GM12878 (cell line): ENCODE measurements at regions not wholly inside any gene's neighbourhood (a gene's known extent, or its start where the extent isn't known, plus 50 kb on each side); places are given as distances from the start of the nearest gene placed in this dataset.

Experiments used
- ATAC-seq: fragments of 200-7000 bp; cut with Tn5 transposase; 3 replicates; pipeline ENCODE4 v1.9.1; 2020; ENCODE audit warnings: mild to moderate bottlenecking, moderate library complexity
- BruUV-seq: library from RNA; stranded (reverse); fragments of 400-500 nt; replicated peaks from 2 replicates; lab custom pipeline; 2021; lab: Mats Ljungman, UMichigan
- CTCF ChIA-PET: fragments of 300-600 bp; sonication (Branson Sonifier 250); formaldehyde crosslinking; extraction: SDS; loops from one replicate; lab custom pipeline; 2021; ENCODE audit warnings: inconsistent platforms; lab: Yijun Ruan, JAX
- POLR2A ChIA-PET: fragments of 350-600 bp; formaldehyde crosslinking; extraction: SDS; loops from one replicate; lab custom pipeline; 2021; ENCODE audit warnings: inconsistent platforms; lab: Charles Lee
- RAD21 ChIA-PET: fragments of 300-600 bp; sonication (Branson Sonifier 250); formaldehyde crosslinking; loops from one replicate; lab custom pipeline; 2023; ENCODE audit warnings: antibody characterized with exemption; ENCODE audit not compliant: unreplicated experiment; lab: Charles Lee
- SMC1A ChIA-PET: fragments of 300-600 bp; sonication (Branson Sonifier 250); formaldehyde crosslinking; loops from one replicate; lab custom pipeline; 2023; ENCODE audit not compliant: unreplicated experiment, uncharacterized antibody; lab: Charles Lee
- DNase-seq: peaks from one replicate; pipeline ENCODE4 v3.0.0-alpha.2; 2011; ENCODE audit warnings: low read depth, low spot score
- FAIRE-seq: peaks from 3 replicates; lab custom pipeline; 2011; peaks lifted over from hg19 to GRCh38; lab: Jason Lieb, UNC
- H2AFZ ChIP-seq: 2 replicates; pipeline ENCODE4 v1.6.0; 2011; ENCODE audit warnings: low read depth, low read length, control low read depth; ENCODE audit not compliant: control insufficient read depth
- H3K27ac ChIP-seq: 2 replicates; pipeline ENCODE4 v1.5.1; 2011; ENCODE audit warnings: control low read depth; ENCODE audit not compliant: control insufficient read depth, insufficient read depth
- H3K27me3 ChIP-seq, 2 experiments: replicated peaks in 1 of 2; 2 replicates each; pipeline versions ENCODE4 v1.6.0 to v1.6.1; 2011; ENCODE audit warnings: low read length in 1 of 2; ENCODE audit not compliant: control insufficient read depth in 2 of 2, insufficient read depth in 2 of 2
- H3K36me3 ChIP-seq, 2 experiments: 2 replicates each; pipeline ENCODE4 v1.5.1; 2011; ENCODE audit warnings: low read length in 1 of 2; ENCODE audit not compliant: control insufficient read depth in 2 of 2, insufficient read depth in 2 of 2
- H3K4me1 ChIP-seq: 2 replicates; pipeline ENCODE4 v1.6.1; 2011; ENCODE audit warnings: mild to moderate bottlenecking, low read length, moderate library complexity, mixed read lengths; ENCODE audit not compliant: control insufficient read depth, insufficient read depth
- H3K4me2 ChIP-seq: 2 replicates; pipeline ENCODE4 v1.6.0; 2011; ENCODE audit warnings: control low read depth; ENCODE audit not compliant: control insufficient read depth, insufficient read depth
- H3K4me3 ChIP-seq: fragments of 200-600 bp; sonication (generic); 2 replicates; pipeline ENCODE4 v1.5.1; 2016
- H3K79me2 ChIP-seq: 2 replicates; pipeline ENCODE4 v1.6.0; 2011; ENCODE audit warnings: low read length; ENCODE audit not compliant: control insufficient read depth, insufficient read depth
- H3K9ac ChIP-seq: 2 replicates; pipeline ENCODE4 v1.8.0; 2011; ENCODE audit warnings: low read length, control low read depth, mixed read lengths; ENCODE audit not compliant: control insufficient read depth, insufficient read depth
- H3K9me3 ChIP-seq: replicated peaks from 3 replicates; pipeline ENCODE4 v1.5.1; 2011; ENCODE audit warnings: mild to moderate bottlenecking, low read length; ENCODE audit not compliant: control insufficient read depth, insufficient read depth
- H4K20me1 ChIP-seq: 2 replicates; pipeline ENCODE4 v1.6.0; 2011; ENCODE audit not compliant: control insufficient read depth, insufficient read depth
- ASH2L ChIP-seq: fragments of 300-600, 200-600 bp; sonication (generic); IDR thresholded peaks from 2 replicates; pipeline ENCODE4 v1.6.1; 2017; ENCODE audit warnings: low read depth, mild to moderate bottlenecking, borderline replicate concordance
- CEBPB ChIP-seq, 2 experiments: fragments of 150-350 bp in 1 of 2; IDR thresholded peaks; 2 replicates each; pipeline ENCODE4 v1.6.1; 2012 to 2014; ENCODE audit warnings: low read depth in 2 of 2, low read length in 2 of 2, borderline replicate concordance in 1 of 2, inconsistent platforms in 1 of 2
- E2F8 ChIP-seq: fragments of 450-650 bp; IDR thresholded peaks from 2 replicates; pipeline ENCODE4 v1.6.1; 2018; ENCODE audit warnings: mild to moderate bottlenecking, low read depth, moderate library complexity; ENCODE audit not compliant: partially characterized antibody
- ETV6 ChIP-seq, 2 experiments: fragments of 450-650 bp in 1 of 2; IDR thresholded peaks in 1 of 2; conservative IDR thresholded peaks in 1 of 2; 2 replicates each; pipeline ENCODE4 v1.6.1; 2014; ENCODE audit warnings: antibody characterized with exemption in 1 of 2, borderline replicate concordance in 1 of 2, low read depth in 1 of 2, mild to moderate bottlenecking in 1 of 2, moderate library complexity in 1 of 2
- GATAD2B ChIP-seq: fragments of 450-650 bp; conservative IDR thresholded peaks from 2 replicates; pipeline ENCODE4 v1.6.1; 2017; ENCODE audit warnings: low read depth, mild to moderate bottlenecking, moderate library complexity
- IKZF2 ChIP-seq, 2 experiments: fragments of 450-650 bp; IDR thresholded peaks; 2 replicates each; pipeline ENCODE4 v1.6.1; 2017; ENCODE audit warnings: mild to moderate bottlenecking in 2 of 2, moderate library complexity in 2 of 2
- LARP7 ChIP-seq: fragments of 450-650 bp; IDR thresholded peaks from 2 replicates; pipeline ENCODE4 v1.6.1; 2017; ENCODE audit warnings: mild to moderate bottlenecking
- NFIC ChIP-seq: IDR thresholded peaks from 2 replicates; pipeline ENCODE4 v1.6.1; 2012; ENCODE audit warnings: low read depth, mild to moderate bottlenecking, inconsistent platforms, low read length, moderate library complexity
- RAD51 ChIP-seq: fragments of 450-650 bp; IDR thresholded peaks from 2 replicates; pipeline ENCODE4 v1.6.1; 2016; ENCODE audit warnings: moderate library complexity, mild to moderate bottlenecking, inconsistent platforms
- SMAD5 ChIP-seq: IDR thresholded peaks from 2 replicates; pipeline ENCODE4 v1.6.1; 2016; ENCODE audit warnings: antibody characterized with exemption, low read depth
- SMC3 ChIP-seq: IDR thresholded peaks from 2 replicates; pipeline ENCODE4 v1.6.1; 2011; ENCODE audit warnings: low read length, improper control_type of control experiment, borderline replicate concordance
- STAT3 ChIP-seq: IDR thresholded peaks from 2 replicates; pipeline ENCODE4 v1.6.1; 2011; ENCODE audit warnings: low read depth, low read length, improper control_type of control experiment
- ZNF592 ChIP-seq: fragments of 450-650 bp; IDR thresholded peaks from 2 replicates; pipeline ENCODE4 v1.6.1; 2017; ENCODE audit warnings: mild to moderate bottlenecking, moderate library complexity
- in situ Hi-C: fragments of 300-500 bp; cut with MboI; formaldehyde crosslinking; loops from 9 replicates; pipeline ENCODE4 v1.14.3; 2018; ENCODE audit warnings: mixed read lengths
- intact Hi-C: fragments of 100-400 bp; cut with micrococcal nuclease; formaldehyde crosslinking; loops from one replicate; pipeline ENCODE4 v1.14.2; 2022; ENCODE audit not compliant: unreplicated experiment

- Histone ChIP-seq H3K27me3 (no peaks in the 10 kb centered on the region), H3K27ac (no peak overlapping the region), H3K4me3 (no peak overlapping the region), H3K4me2 (no peak overlapping the region), H3K36me3 (no peaks in the 10 kb centered on the region), H2AFZ (no peak overlapping the region), H3K79me2 (no peaks in the 10 kb centered on the region), H3K4me1 (no peaks in the 10 kb centered on the region), H3K9me3 (no peaks in the 10 kb centered on the region; the same call in 2 of the 3 replicates), H3K9ac (no peak overlapping the region), H4K20me1 (no peaks in the 10 kb centered on the region)
- ChIA-PET RAD21 (no interaction called here), SMC1A (no interaction called here), POLR2A (no interaction called here), CTCF (no interaction called here)
- intact Hi-C loops, result no loop called here
- DNase-seq, result no peak
- BruUV-seq, result no TSS peak
- ATAC-seq, result no peak
- in situ Hi-C loops, result no loop called here
- no peak for FAIRE-seq
- no peak for TF ChIP-seq E2F8
- no peak for TF ChIP-seq ETV6 (conservative IDR thresholded peaks at IDR 0.05 in 1 of 2, IDR thresholded peaks at IDR 0.05 in 1 of 2; ENCODE audit: borderline replicate concordance in 1 of 2, low read depth in 1 of 2)
- TF ChIP-seq RAD51, result no peak
- no peak for TF ChIP-seq STAT3
- no peak for TF ChIP-seq ZNF592
- TF ChIP-seq IKZF2 (IDR thresholded peaks at IDR 0.05), result no peak
- TF ChIP-seq CEBPB (IDR thresholded peaks at IDR 0.05; ENCODE audit: borderline replicate concordance in 1 of 2, low read depth in 2 of 2, low read length in 2 of 2), result no peak
- TF ChIP-seq LARP7, result no peak
- TF ChIP-seq NFIC, result no peak
- no peak for TF ChIP-seq SMAD5
- TF ChIP-seq SMC3, result no peak
- TF ChIP-seq ASH2L, result no peak
- TF ChIP-seq GATAD2B, result no peak
Observed at GRCh38 chr1:68551459-68551858, 54.6 kb upstream of the DEPDC1 start.
